K562 (cell line): ENCODE measurements at regions not wholly inside any gene's neighbourhood (a gene's known extent, or its start where the extent isn't known, plus 50 kb on each side); places are given as distances from the start of the nearest gene placed in this dataset.

Experiments
- ATAC-seq: fragments of 200-7000 bp; cut with Tn5 transposase; 3 replicates; pipeline ENCODE4 v1.9.1; 2020; ENCODE audit warnings: moderate library complexity
- BruUV-seq: library from RNA; stranded (reverse); fragments of 400-500 nt; replicated peaks from 2 replicates; lab custom pipeline; 2021; lab: Mats Ljungman, UMichigan
- CTCF ChIA-PET: fragments of 300-600 bp; formaldehyde crosslinking; extraction: SDS; loops from one replicate; lab custom pipeline; 2021; ENCODE audit warnings: low intra/inter-chr PET ratio; lab: Yijun Ruan, JAX
- POLR2A ChIA-PET: fragments of 300-600, 350-650 bp; sonication (Branson Sonifier 250); formaldehyde crosslinking; extraction: SDS; loops from one replicate; lab custom pipeline; 2021; ENCODE audit warnings: antibody characterized with exemption, inconsistent platforms; lab: Yijun Ruan, JAX
- DNase-seq, 4 experiments: peaks; one replicate each; pipeline versions ENCODE4 v3.0.0 to v3.0.0-alpha.2; 2011 to 2018; ENCODE audit warnings: low spot score in 3 of 4, mixed read lengths in 3 of 4; ENCODE audit errors: extremely low read depth in 1 of 4
- FAIRE-seq: peaks from 2 replicates; lab custom pipeline; 2011; peaks lifted over from hg19 to GRCh38; lab: Jason Lieb, UNC
- H2AFZ ChIP-seq: 2 replicates; pipeline ENCODE4 v1.6.0; 2011; ENCODE audit warnings: low read depth, low read length, control low read depth, inconsistent platforms
- H3K27ac ChIP-seq: fragments of 200-600 bp; 3 replicates; pipeline ENCODE4 v1.8.0; 2011; ENCODE audit warnings: low read depth, mild to moderate bottlenecking, control low read depth, inconsistent platforms, low read length, moderate library complexity, mixed read lengths; ENCODE audit errors: extremely low read depth
- H3K27me3 ChIP-seq, 2 experiments: fragments of 300-600 bp in 1 of 2; 2 replicates in 1 of 2; 3 replicates in 1 of 2; pipeline versions ENCODE4 v1.6.0 to v1.8.0; 2011; ENCODE audit warnings: inconsistent platforms in 2 of 2, low read length in 2 of 2, mild to moderate bottlenecking in 1 of 2, mixed read lengths in 1 of 2, moderate library complexity in 1 of 2; ENCODE audit not compliant: control insufficient read depth in 2 of 2, insufficient read depth in 2 of 2
- H3K36me3 ChIP-seq: fragments of 300-600 bp; 3 replicates; pipeline ENCODE4 v1.8.0; 2011; ENCODE audit warnings: mild to moderate bottlenecking, low read length, inconsistent platforms; ENCODE audit not compliant: control insufficient read depth, insufficient read depth
- H3K4me1 ChIP-seq, 2 experiments: fragments of 200-600 bp in 1 of 2; replicated peaks in 1 of 2; 2 replicates in 1 of 2; 3 replicates in 1 of 2; pipeline versions ENCODE4 v1.5.1 to v1.8.0; 2011; ENCODE audit warnings: inconsistent platforms in 2 of 2, low read length in 2 of 2, mild to moderate bottlenecking in 1 of 2, mixed read lengths in 1 of 2, moderate library complexity in 1 of 2; ENCODE audit not compliant: control insufficient read depth in 2 of 2, insufficient read depth in 2 of 2
- H3K4me2 ChIP-seq: 2 replicates; pipeline ENCODE4 v1.6.1; 2011; ENCODE audit warnings: low read length, control low read depth, inconsistent platforms, mixed read lengths; ENCODE audit not compliant: insufficient read depth
- H3K4me3 ChIP-seq: fragments of 200-600 bp; sonication (generic), shearing (Covaris generic); 2 replicates; pipeline ENCODE4 v1.5.1; 2016; ENCODE audit warnings: control low read depth, inconsistent platforms
- H3K79me2 ChIP-seq: fragments of 200-600 bp; 3 replicates; pipeline ENCODE4 v1.8.0; 2011; ENCODE audit warnings: low read length, inconsistent platforms; ENCODE audit not compliant: control insufficient read depth, insufficient read depth
- H3K9ac ChIP-seq, 2 experiments: 2 replicates each; pipeline versions ENCODE4 v1.6.0 to v1.6.1; 2011; ENCODE audit warnings: low read depth in 2 of 2, low read length in 2 of 2, control low read depth in 1 of 2, inconsistent platforms in 1 of 2, mild to moderate bottlenecking in 1 of 2, mixed read lengths in 1 of 2; ENCODE audit not compliant: insufficient read depth in 1 of 2
- H3K9me1 ChIP-seq: one replicate; pipeline ENCODE4 v1.6.0; 2011; ENCODE audit warnings: inconsistent platforms, mild to moderate bottlenecking, low read length, moderate library complexity; ENCODE audit not compliant: control insufficient read depth, insufficient read depth
- H3K9me3 ChIP-seq: replicated peaks from 2 replicates; pipeline ENCODE4 v1.5.1; 2011; ENCODE audit warnings: low read depth, low read length, inconsistent platforms; ENCODE audit not compliant: control insufficient read depth, insufficient read depth
- H4K20me1 ChIP-seq: replicated peaks from 2 replicates; pipeline ENCODE4 v1.6.1; 2011; ENCODE audit warnings: low read length, inconsistent platforms, mixed read lengths; ENCODE audit not compliant: control insufficient read depth, insufficient read depth
- BHLHE40 ChIP-seq: IDR thresholded peaks from 2 replicates; pipeline ENCODE4 v1.6.1; 2011; ENCODE audit warnings: low read length, improper control_type of control experiment
- BMI1 ChIP-seq: fragments of 150-350 bp; IDR thresholded peaks from 2 replicates; pipeline ENCODE4 v1.6.1; 2014; ENCODE audit warnings: low read length
- CBFA2T3 ChIP-seq: fragments of 450-650 bp; IDR thresholded peaks from 2 replicates; pipeline ENCODE4 v1.6.1; 2017
- CBFB ChIP-seq: sonication (generic); formaldehyde crosslinking; IDR thresholded peaks from 2 replicates; pipeline ENCODE4 v1.4.0; 2020; ENCODE audit warnings: mild to moderate bottlenecking, missing genetic modification reagents
- CCNT2 ChIP-seq: IDR thresholded peaks from 2 replicates; pipeline ENCODE4 v1.6.1; 2011; ENCODE audit warnings: borderline replicate concordance, low read depth, mild to moderate bottlenecking, moderate library complexity, mixed read lengths, low read length; ENCODE audit not compliant: insufficient read length; ENCODE audit errors: extremely low read depth
- DNMT1 ChIP-seq: fragments of 450-650 bp; IDR thresholded peaks from 2 replicates; pipeline ENCODE4 v1.6.1; 2016; ENCODE audit warnings: antibody characterized with exemption, mild to moderate bottlenecking
- GTF2E2 ChIP-seq: fragments of 200-800 bp; sonication (Bioruptor generic); IDR thresholded peaks from 2 replicates; pipeline ENCODE4 v1.6.1; 2016; ENCODE audit warnings: missing genetic modification characterization, missing compliant biosample characterization
- POU5F1 ChIP-seq: fragments of 150-350 bp; IDR thresholded peaks from 2 replicates; pipeline ENCODE4 v1.6.1; 2014; ENCODE audit warnings: borderline replicate concordance, low read length, low read depth, mild to moderate bottlenecking; ENCODE audit not compliant: partially characterized antibody
- PTRF ChIP-seq: fragments of 450-650 bp; IDR thresholded peaks from 2 replicates; pipeline ENCODE4 v1.6.1; 2016; ENCODE audit warnings: mild to moderate bottlenecking, missing genetic modification characterization, missing compliant biosample characterization
- SREBF1 ChIP-seq: fragments of 150-350 bp; IDR thresholded peaks from 2 replicates; pipeline ENCODE4 v1.6.1; 2014; ENCODE audit warnings: antibody characterized with exemption, low read depth, low read length, borderline replicate concordance
- SRF ChIP-seq, 2 experiments: fragments of 250-450, 450-650 bp in 1 of 2; sonication (Bioruptor Pico) in 1 of 2; sonication (generic) in 1 of 2; formaldehyde crosslinking; IDR thresholded peaks; 2 replicates each; pipeline versions ENCODE4 v1.5.0 to v1.5.1; 2020 to 2022; ENCODE audit warnings: mild to moderate bottlenecking in 1 of 2, missing genetic modification reagents in 1 of 2
- TGIF2 ChIP-seq: sonication (generic); formaldehyde crosslinking; IDR thresholded peaks from 2 replicates; pipeline ENCODE4 v1.8.1; 2022; ENCODE audit warnings: mild to moderate bottlenecking, missing genetic modification reagents, moderate library complexity
- TSHZ1 ChIP-seq: fragments of 250-450 bp; sonication (Bioruptor Pico); IDR thresholded peaks from 2 replicates; pipeline ENCODE4 v1.4.0; 2020; ENCODE audit warnings: mild to moderate bottlenecking, moderate library complexity
- ZNF174 ChIP-seq: fragments of 250-450 bp; sonication (Bioruptor Pico); IDR thresholded peaks from 2 replicates; pipeline ENCODE4 v1.4.0; 2020; ENCODE audit warnings: mild to moderate bottlenecking
- ZNF408 ChIP-seq: fragments of 250-450 bp; sonication (Bioruptor Pico); IDR thresholded peaks from 2 replicates; pipeline ENCODE4 v1.4.0; 2020; ENCODE audit warnings: low read depth, mild to moderate bottlenecking, moderate library complexity
- WGBS: fragments of 100-300 bp; shearing (Covaris generic); methylation state at CpG from one replicate; pipeline ENCODE4 v1.1.6; 2016; ENCODE audit warnings: low coverage, mixed read lengths; ENCODE audit not compliant: insufficient coverage; ENCODE audit errors: missing lambda C conversion rate; 5-methylcytosine and 5-hydroxymethylcytosine counted together
- in situ Hi-C: fragments of 300-500 bp; cut with MboI; formaldehyde crosslinking; loops from 4 replicates; pipeline ENCODE4 v1.15.0; 2018; ENCODE audit warnings: inconsistent platforms, mixed read lengths
- intact Hi-C: fragments of 100-400 bp; cut with micrococcal nuclease; formaldehyde crosslinking; loops from 2 replicates; pipeline ENCODE4 v1.14.2; 2022
- TF ChIP-seq, protein P1 (sequence below): fragments of 450-650 bp; IDR thresholded peaks from 2 replicates; pipeline ENCODE4 v1.6.1; 2016; ENCODE audit warnings: antibody characterized with exemption

GRCh38 chr14:22508150-22508457 lies 80.9 kb downstream of the DAD1 start:
- Histone ChIP-seq H3K27me3 (peaks cover 0 to 5% of the 10 kb centered on the region in 2 experiments; a peak in 1 of 5 replicates), H3K4me1 (no peaks in the 10 kb centered on the region), H4K20me1 (no peaks in the 10 kb centered on the region), H3K9ac (no peak overlapping the region), H3K79me2 (no peaks in the 10 kb centered on the region), H3K36me3 (no peaks in the 10 kb centered on the region), H3K9me1 (no peaks in the 10 kb centered on the region), H3K27ac (no peak overlapping the region), H2AFZ (no peak overlapping the region), H3K9me3 (no peaks in the 10 kb centered on the region), H3K4me3 (no peak overlapping the region), H3K4me2 (no peak overlapping the region)
- no peak for ATAC-seq
- no TSS peak for BruUV-seq
- no peak for FAIRE-seq
- no peak for DNase-seq
- 0% methylated on average over 2 of the region's 2 CpGs for WGBS
- ChIA-PET CTCF (no interaction called here), POLR2A (no interaction called here)
- in situ Hi-C loops, result no loop called here
- intact Hi-C loops, result no loop called here
- no peak for TF ChIP-seq DNMT1
- no peak for TF ChIP-seq CBFA2T3
- TF ChIP-seq ZNF408 (CRISPR knock-in tag), result no peak
- no peak for TF ChIP-seq POU5F1
- no peak for TF ChIP-seq SRF (CRISPR knock-in tag; IDR thresholded peaks at IDR 0.05)
- TF ChIP-seq SREBF1, result no peak
- no peak for TF ChIP-seq CCNT2
- TF ChIP-seq PTRF, result no peak
- TF ChIP-seq TGIF2 (CRISPR knock-in tag), result no peak
- no peak for TF ChIP-seq BMI1
- no peak for TF ChIP-seq TSHZ1
- TF ChIP-seq CBFB (CRISPR knock-in tag), result no peak
- TF ChIP-seq, protein P1, sequence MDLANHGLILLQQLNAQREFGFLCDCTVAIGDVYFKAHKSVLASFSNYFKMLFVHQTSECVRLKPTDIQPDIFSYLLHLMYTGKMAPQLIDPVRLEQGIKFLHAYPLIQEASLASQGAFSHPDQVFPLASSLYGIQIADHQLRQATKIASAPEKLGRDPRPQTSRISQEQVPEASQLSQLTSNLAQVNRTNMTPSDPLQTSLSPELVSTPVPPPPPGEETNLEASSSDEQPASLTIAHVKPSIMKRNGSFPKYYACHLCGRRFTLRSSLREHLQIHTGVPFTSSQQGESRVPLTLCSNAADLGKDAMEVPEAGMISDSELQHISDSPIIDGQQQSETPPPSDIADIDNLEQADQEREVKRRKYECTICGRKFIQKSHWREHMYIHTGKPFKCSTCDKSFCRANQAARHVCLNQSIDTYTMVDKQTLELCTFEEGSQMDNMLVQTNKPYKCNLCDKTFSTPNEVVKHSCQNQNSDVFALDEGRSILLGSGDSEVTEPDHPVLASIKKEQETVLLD, result no peak
- no peak for TF ChIP-seq GTF2E2 (tag)
- no peak for TF ChIP-seq BHLHE40
- TF ChIP-seq ZNF174, result no peak
